ENCODE measurements at regions not wholly inside any gene's neighbourhood (a gene's known extent, or its start where the extent isn't known, plus 50 kb on each side); places are given as distances from the start of the nearest gene placed in this dataset.

DNA sequence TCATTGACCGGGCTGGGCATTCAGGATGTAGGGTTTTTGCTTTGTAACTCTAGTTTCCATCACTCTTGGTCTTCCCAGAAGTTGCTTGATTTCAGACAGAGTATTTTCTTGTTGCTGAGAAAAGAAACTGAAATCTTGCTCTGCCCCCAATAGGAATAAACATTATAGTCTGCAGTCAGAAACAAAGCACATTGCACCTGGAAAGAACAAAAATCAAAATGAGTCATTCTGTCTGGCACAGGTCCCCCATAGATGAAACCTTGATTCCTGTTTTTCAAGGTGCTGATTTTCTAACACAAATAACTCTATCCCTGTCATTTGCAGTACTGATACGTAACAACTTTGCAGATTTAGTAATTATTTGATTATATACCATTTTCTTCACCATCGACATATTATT is 232.1 kb downstream of the FBXO4 start:
- Histone ChIP-seq H3K9me2 (ENCODE audit: insufficient read depth) (no peaks in the 10 kb centered on the region), H3K27me3 (ENCODE audit: insufficient read depth, low read length) (no peaks in the 10 kb centered on the region), H3K4me3 (replicated peaks in 1 of 2; ENCODE audit: low read depth in 1 of 2, low read length in 2 of 2) (no peak overlapping the region), H3K9me3 (ENCODE audit: control insufficient read depth in 1 of 2, insufficient read depth in 1 of 2, low read depth in 1 of 2, low read length in 2 of 2) (no peaks in the 10 kb centered on the region), H3K79me2 (ENCODE audit: insufficient read depth, low read length) (no peaks in the 10 kb centered on the region), H3K36me3 (ENCODE audit: control insufficient read depth in 1 of 2, insufficient read depth in 2 of 2, low read length in 2 of 2) (no peaks in the 10 kb centered on the region), H3K4me1 (ENCODE audit: control insufficient read depth in 1 of 2, insufficient read depth in 2 of 2, low read length in 2 of 2) (no peaks in the 10 kb centered on the region), H4K20me1 (ENCODE audit: insufficient read depth) (no peaks in the 10 kb centered on the region; the same call in 1 of the 2 replicates), H3K4me2 (ENCODE audit: low read length) (no peak overlapping the region), H3K9ac (ENCODE audit: low read length) (no peak overlapping the region), H2AFZ (ENCODE audit: low read depth, low read length, poor library complexity, severe bottlenecking) (no peak overlapping the region), H3K27ac (ENCODE audit: low read depth, low read length) (no peak overlapping the region)
- ChIA-PET POLR2A (no interaction called here), CTCF (no interaction called here), RAD21 (ENCODE audit: low non-redundant PET in 1 of 2, low total read pairs in 2 of 2, uncharacterized antibody in 2 of 2, unreplicated experiment in 2 of 2) (no interaction called here)
- intact Hi-C loops (cut with micrococcal nuclease) = no loop called here
- no TSS peak for BruUV-seq (replicated peaks)
- no peak for TF ChIP-seq ZBTB33 (IDR thresholded peaks at IDR 0.05; ENCODE audit: extremely low read depth, insufficient replicate concordance, low read length)
- no peak for TF ChIP-seq EZH2 (IDR thresholded peaks at IDR 0.05)
- TF ChIP-seq ZNF274 (IDR thresholded peaks at IDR 0.05; ENCODE audit: low read depth, low read length) = no peak
- TF ChIP-seq EZH2phosphoT487 (IDR thresholded peaks at IDR 0.05; ENCODE audit: borderline replicate concordance) = no peak
- TF ChIP-seq RAD21 (IDR thresholded peaks at IDR 0.05; ENCODE audit: low read depth) = no peak
- TF ChIP-seq CEBPB (IDR thresholded peaks at IDR 0.05; ENCODE audit: low read depth) = no peak
- no peak for TF ChIP-seq SRF (IDR thresholded peaks at IDR 0.05; ENCODE audit: low read depth)
- TF ChIP-seq MAX (IDR thresholded peaks at IDR 0.05) = no peak
- no peak for TF ChIP-seq REST (IDR thresholded peaks at IDR 0.05; ENCODE audit: low read depth)
- TF ChIP-seq, protein P1, sequence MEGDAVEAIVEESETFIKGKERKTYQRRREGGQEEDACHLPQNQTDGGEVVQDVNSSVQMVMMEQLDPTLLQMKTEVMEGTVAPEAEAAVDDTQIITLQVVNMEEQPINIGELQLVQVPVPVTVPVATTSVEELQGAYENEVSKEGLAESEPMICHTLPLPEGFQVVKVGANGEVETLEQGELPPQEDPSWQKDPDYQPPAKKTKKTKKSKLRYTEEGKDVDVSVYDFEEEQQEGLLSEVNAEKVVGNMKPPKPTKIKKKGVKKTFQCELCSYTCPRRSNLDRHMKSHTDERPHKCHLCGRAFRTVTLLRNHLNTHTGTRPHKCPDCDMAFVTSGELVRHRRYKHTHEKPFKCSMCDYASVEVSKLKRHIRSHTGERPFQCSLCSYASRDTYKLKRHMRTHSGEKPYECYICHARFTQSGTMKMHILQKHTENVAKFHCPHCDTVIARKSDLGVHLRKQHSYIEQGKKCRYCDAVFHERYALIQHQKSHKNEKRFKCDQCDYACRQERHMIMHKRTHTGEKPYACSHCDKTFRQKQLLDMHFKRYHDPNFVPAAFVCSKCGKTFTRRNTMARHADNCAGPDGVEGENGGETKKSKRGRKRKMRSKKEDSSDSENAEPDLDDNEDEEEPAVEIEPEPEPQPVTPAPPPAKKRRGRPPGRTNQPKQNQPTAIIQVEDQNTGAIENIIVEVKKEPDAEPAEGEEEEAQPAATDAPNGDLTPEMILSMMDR (IDR thresholded peaks at IDR 0.05 in 2 of 3, conservative IDR thresholded peaks at IDR 0.05 in 1 of 3; ENCODE audit: borderline replicate concordance in 1 of 3, insufficient read depth in 1 of 3, low read depth in 2 of 3, low read length in 2 of 3) = no peak
- no peak for TF ChIP-seq FOSL1 (IDR thresholded peaks at IDR 0.05; ENCODE audit: low read depth)
- no peak for TF ChIP-seq EGR1 (IDR thresholded peaks at IDR 0.05; ENCODE audit: low read depth)
- TF ChIP-seq, protein P2, sequence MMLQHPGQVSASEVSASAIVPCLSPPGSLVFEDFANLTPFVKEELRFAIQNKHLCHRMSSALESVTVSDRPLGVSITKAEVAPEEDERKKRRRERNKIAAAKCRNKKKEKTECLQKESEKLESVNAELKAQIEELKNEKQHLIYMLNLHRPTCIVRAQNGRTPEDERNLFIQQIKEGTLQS (IDR thresholded peaks at IDR 0.05) = no peak
- TF ChIP-seq POLR2AphosphoS5 (IDR thresholded peaks at IDR 0.05; ENCODE audit: low read depth, low read length) = no peak
- no peak for TF ChIP-seq YY1 (IDR thresholded peaks at IDR 0.05; ENCODE audit: extremely low read depth, insufficient replicate concordance, low read depth, low read length)
- no peak for ATAC-seq
- no peak for DNase-seq (ENCODE audit: low read depth, low spot score)
